Left lobe of liver (tissue), 2 donors: ENCODE measurements at regions not wholly inside any gene's neighbourhood (a gene's known extent, or its start where the extent isn't known, plus 50 kb on each side); places are given as distances from the start of the nearest gene placed in this dataset.
A peak's percentile ranks its signal among the peaks of the same experiment; 100 is the strongest.

Experiments
- ATAC-seq: fragments of 200-7000 bp; cut with Tn5 transposase; one replicate; pipeline ENCODE4 v1.9.1; 2020; ENCODE audit warnings: mild to moderate bottlenecking, moderate library complexity
- DNase-seq: peaks from one replicate; pipeline ENCODE4 v3.0.0-alpha.2; 2020; ENCODE audit warnings: low spot score
- donor health status: DM: no; HTN: no; CAD: no; lungs with moderate emphysema.
- donor health status: DM: no; HTN: yes; CAD: no.

DNA sequence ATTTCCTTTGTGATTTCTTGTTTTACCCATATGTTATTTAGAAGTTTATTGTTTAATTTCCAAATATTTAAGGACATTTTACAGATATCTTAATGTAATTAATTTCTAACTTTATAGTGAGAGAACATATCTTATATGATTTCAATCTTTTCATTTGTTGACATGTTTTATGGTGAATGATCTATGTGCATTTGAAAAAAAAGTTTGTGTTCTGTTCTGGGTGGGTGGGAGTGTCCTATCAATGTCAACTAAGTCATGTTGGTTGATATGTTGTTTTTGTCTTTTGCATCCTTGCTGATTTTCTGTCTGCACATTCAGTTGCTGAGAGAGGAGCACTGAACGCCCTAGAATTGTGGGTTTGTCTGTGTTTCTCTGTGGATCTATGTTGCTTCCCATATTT is 50.3 kb upstream of the CBFA2T3 start:
- DNase-seq (no peak), ATAC-seq (no peak)

DNA sequence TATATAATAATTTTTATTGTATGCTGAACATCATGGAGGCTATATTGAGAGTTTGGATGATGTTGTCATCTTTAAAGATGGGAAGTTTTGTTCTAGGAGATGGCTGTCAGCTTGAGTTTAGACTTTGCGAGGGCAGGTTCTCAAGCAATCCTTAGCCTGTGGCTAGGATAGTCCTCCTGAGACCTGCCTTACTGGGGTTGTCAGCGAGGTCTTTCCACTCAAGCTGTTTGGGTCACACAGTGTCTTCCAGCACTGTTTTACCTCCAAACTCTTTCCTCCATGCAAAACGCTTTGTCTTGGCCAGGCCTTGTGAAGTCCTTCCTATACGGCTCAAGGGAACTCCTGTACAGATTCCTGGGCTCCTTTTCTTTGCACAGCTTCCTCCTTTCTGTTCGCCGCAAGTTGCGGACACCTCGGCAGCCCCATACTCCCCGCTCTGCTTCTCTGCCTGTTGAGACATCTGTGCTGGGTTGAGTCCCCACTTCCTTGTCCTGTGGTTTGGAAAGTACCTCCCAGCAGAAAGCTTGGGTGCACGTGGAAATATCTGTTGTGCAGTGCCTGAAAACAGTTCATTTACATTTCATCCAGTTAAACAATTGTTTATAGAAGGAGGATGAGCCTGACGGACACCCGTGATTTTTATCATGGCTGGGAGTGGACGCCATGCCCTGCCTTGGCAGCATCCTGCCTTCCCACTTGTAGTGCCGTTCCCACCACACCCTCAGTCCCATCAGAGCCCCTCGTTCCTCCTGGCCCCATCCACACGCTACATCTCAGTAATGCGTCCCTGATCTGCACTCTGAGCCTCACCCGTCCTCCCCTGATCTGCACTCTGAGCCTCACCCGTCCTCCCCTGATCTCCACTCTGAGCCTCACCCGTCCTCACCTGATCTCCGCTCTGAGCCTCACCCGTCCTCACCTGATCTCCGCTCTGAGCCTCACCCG is 55.0 kb upstream of the CBFA2T3 start:
- DNase-seq (no peak), ATAC-seq (peak; percentile 33)

DNA sequence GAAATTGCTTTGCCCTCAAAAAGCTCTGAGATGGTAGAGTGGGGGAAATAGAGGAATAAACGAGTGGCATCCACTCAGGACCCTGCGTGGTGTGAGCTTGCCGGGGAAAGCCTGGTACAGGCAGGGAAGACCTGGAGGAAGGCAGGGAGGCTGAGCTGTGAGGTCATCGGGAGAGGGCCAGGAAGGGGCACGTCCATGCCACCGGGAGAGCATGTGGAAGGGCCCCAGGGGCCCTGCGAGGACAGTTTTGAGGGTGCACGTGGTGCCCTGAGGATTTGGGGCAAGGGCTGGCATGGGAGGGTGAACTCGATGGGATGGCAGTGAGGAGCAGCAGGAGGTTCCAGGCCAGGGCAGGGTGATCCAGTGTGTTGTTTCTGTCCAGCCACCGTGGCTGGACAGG is 56.3 kb upstream of the CBFA2T3 start:
- no peak for DNase-seq
- no peak for ATAC-seq

DNA sequence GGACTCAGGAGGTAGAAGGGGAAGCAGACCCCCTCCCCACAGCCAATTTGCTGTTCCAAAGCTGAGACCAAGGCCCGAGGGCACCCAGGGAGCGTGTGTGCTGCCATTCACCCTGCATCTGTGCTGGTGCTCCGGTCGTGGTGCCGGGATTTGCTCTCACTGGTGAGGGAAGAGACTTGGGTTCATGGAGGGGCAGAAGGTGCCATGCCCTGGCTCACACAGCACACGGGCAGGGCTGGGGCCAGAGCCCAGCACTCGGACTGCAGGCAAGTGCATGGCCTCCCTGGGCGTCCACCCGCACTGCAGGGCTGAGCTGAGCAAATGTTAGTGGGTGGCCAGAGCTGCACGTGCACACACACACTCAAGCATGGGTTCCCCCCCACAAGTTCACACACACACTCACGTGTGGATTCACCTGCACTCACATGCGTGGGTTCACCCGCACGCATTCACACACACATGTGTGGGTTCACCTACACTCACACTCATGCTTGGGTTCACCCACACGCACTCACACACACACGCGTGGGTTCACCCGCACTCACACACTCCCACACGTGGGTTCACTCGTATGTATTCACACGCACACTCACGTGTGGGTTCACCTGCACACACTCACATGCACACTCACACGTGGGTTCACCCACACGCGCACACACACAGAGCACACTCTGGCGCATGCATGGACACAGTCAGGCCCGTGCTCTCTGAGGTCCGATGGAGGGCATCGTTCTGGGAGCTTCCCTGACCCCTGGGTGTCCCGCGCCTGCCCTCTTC is 57.0 kb upstream of the CBFA2T3 start:
- no peak for DNase-seq
- ATAC-seq = no peak

DNA sequence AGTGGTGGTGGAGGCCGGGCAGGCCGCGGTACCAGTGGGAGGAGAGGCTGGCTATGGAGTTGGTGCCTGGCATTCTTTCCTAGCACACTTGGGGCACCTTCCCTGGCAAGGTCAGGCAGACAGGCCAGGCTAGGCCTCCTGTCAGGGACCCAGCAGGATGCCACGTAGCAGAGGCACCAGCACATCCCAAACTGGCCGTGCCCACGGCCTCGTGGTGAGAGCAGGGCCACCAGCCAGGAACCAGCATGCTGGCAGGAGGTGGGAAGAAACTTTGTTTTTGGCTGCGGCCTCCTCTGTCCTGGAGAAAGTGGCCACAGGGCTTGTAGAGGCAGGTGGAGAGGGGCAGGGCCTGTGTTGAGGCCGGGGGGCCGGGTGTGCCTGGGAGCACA is 57.6 kb upstream of the CBFA2T3 start:
- no peak for DNase-seq
- no peak for ATAC-seq

DNA sequence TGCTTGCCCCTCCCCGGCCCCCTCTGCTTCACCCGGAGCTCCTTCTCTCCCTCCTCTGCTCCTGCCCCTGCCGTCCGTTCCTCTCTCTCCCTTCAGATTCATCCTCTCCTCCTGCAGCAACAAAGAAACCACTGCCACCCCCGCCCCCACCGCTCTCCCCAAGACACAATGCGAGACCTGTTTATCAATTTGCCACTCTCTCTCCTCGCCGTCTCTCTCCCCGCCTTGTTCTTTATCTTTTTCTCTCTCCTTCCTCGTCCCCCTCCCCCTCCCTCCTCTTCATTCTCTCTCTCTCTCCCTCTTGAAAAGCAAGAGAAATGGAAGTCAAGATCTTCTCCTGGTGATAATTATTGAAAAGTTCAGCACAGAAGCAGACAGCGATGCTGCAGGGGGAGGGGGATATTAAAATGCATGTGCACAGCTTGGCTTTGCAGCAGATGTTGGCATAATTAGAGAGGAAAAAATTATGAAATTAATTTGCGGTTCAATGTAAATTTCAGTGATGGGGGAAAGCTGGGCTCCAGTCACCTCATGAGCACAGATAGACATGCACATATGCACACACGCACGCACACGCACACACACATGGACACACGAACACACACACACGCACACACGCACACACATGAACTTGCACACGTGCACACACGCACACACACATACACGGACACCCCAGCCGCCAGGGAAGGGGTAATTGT is 58.1 kb upstream of the CBFA2T3 start:
- ATAC-seq = no peak
- no peak for DNase-seq

DNA sequence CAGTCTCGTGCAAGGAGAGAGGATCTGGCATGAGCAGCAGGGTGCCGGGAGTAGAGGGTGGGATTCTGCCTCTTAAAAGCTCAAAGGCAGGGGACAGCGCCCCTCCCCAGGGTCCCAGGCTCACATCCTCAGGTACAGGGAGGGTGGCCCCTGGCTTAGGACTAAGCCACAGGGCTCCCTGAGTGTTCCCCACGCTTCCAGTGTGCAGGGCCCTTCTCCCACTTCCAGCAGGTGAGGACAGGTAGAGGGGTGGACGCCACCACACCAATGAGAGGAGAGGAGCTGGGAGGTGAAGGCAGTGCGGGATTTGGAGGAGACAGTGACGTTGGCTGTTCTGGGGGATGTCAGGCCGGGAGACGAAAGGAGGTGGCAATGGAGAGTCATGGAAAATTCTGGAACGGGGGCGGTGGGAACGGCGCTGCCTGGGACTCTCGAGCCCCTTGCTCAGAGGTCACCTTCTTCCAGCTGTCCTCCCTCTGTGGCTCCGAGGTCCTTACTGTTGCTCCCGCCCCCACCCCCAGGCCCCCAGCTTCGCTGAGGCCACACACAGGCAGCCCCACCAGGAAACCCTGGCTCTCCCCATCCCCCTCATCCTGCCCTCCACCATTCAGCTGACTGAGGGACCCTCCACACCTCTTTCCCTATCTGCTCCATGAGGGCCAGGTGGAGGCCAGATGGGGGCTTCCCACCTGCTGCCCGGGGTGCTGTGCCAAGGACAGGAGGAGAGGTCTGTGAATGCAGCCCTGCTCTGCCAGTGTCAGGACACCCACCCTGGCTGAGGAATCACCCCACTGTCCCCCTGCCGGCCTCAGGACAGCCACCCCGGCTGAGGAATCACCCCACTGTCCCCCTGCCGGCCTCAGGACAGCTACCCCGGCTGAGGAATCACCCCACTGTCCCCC is 57.7 kb upstream of the ACSF3 start:
- DNase-seq (no peak), ATAC-seq (no peak)

DNA sequence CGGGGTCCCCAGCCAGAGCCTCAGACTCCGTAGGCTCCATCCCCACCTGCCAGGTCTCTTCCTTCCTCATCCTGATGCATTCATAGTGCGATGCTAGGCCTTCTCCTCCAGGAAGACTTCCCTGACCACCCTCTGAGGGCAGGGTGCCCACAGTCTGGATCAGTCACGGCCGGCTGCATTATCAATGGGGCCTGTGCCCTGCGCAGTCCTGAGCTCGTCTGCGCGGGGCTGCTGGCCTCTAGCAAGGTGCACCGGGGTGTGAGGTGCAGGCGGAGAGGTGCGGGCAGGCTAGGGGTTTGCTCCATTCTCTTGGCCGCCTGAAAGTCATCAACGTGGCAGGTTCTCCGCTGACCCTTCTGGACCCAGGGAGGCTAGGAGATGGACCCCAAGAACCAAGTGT is 56.9 kb upstream of the ACSF3 start:
- ATAC-seq (no peak), DNase-seq (no peak)

DNA sequence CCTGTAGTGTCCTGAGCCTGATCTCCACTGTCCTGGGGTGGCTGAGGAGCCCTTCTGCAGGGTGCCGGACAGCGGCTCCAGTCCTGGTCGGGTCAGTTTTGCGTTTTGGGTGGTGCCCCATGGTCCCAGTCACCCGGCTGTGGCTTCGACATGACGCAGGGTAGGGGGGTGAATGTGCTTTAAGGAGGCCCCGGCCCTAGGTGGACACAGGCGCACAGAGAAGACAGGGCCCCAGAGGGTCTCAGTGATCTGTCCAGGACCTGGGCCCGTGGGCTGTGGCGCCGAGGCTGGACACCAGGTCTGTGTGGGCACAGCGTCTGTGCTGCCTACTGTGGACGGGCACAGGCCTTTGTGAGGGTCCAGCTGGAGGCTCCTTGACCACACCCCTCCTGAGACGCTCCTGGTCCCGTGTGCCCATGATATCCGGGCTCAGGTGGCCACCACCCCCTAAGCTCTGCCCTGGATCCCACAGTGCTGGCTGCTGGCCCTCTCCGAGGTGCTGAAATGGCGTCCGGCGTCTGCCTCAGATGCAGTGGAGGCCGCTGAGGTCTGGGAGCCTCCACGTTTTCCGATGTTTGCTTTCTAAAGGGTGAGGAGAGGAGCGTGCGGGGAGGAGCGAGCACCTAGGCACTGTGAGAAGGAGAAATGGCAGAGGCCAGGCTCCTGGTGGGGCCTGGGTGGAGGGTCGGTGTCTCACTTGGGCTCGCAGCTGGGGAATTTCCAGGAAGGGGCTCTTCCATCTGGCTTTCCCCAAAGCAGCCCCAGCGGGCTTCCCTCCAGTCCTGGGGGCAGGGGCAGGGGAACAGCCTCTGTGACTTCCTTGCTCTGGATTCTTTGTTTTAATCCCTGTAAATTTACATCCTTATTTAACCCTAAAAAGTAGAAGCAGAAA is 56.1 kb upstream of the ACSF3 start:
- ATAC-seq (peak; percentile 48), DNase-seq (no peak)

DNA sequence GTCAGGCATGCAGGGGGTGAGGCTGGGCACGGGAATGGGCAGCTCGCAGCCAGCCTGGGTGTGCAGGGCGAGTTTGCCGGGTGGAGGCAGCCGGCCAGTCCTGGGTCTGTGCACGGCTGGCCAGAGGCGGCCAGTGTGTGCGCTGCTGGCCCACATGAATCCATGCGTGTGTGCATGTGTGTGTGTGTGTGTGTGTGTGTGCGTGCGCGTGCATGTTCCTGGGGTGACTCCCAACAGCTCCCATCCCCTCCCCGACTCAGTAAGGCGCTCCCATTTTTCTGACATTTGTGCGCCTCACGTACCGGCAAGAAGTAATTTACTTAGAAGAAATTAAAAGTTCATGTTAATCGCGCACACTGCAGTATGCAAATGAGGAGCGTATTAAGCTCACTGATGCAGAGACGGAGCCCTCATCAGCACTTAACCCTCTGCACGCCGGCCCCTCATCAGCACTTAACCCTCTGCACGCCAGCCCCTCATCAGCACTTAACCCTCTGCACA is 55.4 kb upstream of the ACSF3 start:
- DNase-seq (no peak), ATAC-seq (no peak)

DNA sequence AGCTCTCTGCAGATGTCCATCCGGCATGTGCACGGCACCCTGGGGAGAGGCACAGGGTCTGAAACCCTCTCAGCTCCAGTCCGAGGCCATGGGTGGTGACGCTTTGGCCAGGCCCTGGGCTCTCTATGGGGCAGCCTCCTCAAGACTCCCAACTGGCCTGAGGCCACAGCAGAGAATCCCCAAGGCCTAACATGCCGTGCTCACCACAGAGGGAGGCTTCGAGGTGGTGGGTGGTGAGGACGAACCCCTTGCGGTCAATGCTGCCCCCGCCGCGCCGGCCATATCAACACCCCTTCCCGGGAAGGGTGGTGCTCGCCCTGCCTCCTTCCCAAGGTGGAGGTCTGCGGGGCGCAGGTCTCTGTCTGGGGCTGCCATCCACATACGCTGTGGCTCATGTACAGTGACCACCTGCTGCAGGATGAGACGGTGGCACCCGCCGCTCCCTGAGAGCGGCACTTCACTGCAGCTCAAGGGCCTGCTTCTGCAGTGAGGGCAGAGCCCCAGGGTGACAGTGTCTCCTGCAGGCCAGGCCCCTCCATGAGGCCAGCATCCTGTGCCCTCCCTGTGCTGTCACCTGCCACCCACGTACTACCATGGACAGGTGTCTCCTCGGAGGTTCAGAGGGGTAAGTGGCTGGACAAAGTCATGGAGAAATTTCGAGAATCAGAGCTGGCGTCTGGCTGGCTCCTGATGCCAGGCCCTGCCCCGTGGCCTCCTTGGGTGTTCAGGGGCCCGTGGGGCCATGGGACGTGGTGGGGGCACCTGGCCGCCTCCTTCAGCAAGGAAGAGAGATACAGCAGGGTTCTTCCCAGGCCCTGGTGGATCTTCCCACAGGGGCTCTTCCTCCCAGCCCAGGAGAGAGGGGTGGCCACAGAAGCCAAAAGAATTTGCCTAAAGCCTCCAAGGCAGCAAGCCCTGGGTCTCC is 54.6 kb upstream of the ACSF3 start:
- no peak for DNase-seq

DNA sequence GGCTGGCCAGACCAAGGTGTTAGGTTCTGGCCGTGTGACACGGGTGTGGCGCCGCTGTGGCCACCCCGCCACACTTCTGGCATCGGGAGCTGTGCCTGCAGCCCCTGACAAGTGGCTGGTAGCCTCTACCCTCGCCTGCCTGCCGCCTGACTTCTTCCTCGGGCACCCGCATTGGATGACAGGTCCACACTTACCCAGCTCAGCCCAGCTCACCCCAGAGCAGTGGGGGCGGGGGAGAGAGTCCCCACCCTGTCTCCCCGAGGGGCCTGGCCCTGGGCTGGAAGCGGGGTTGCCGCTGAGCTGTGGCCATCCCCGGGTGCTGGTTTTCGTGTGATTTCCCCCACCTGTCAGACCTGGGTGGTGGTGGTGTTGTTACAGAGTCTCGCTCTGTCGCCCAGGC is 53.9 kb upstream of the ACSF3 start:
- ATAC-seq (no peak), DNase-seq (no peak)

More for the DNA sequence above, 54.6 kb upstream of the ACSF3 start:
- ATAC-seq = no peak

DNA sequence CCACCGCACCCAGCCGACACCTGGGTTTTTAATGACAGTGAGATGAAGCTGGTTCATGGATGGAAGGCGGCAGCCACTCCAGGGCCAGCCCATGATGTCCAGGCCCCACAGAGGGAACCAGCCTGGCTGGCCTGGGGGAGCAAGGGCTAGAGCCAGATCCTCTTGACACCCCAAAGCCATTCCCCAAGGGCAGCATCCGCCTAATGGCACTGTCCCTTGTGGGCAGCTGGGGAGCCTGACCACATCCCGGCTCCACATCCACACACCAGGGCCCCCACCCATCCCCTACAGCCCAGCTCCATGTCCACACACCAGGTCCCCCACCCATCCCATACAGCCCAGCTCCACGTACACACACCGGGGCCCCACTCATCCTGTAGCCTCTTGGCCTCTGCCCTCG is 53.3 kb upstream of the ACSF3 start:
- ATAC-seq (no peak), DNase-seq (no peak)

DNA sequence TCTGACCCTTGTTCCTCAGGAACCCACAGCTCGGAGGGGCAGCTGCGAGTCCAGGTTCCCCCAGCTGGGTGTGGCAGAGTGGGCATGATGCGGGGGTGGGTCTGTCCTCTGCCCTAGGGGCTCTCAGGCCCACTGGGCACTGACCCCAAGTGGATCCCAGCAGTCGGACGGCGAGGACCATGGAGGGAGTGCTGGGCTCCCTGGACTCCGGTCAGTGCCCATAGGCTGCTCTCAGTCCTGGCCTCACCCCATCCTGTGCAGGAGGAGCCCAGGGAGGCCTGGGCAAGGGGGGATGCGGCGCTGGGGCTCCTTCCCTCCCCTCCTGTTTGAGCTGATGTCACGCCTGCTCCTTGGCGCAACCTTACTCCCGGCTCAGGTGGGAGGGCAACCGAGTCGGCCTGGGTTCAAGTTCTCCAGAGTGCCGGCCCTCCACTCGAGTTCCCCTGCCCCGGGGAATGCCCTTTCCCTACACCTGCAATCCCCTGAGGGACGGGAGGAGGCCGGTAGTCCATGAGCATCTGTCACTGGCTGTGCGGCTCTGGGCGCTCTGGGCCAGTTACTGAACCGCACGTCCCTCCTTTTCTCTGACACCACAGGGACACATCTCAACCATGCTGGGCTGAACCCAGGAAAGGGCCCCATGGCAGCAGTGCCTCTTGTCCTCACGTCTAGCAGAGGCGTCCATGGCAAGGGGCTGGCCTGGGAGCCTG is 52.6 kb upstream of the ACSF3 start:
- no peak for DNase-seq
- ATAC-seq = no peak

DNA sequence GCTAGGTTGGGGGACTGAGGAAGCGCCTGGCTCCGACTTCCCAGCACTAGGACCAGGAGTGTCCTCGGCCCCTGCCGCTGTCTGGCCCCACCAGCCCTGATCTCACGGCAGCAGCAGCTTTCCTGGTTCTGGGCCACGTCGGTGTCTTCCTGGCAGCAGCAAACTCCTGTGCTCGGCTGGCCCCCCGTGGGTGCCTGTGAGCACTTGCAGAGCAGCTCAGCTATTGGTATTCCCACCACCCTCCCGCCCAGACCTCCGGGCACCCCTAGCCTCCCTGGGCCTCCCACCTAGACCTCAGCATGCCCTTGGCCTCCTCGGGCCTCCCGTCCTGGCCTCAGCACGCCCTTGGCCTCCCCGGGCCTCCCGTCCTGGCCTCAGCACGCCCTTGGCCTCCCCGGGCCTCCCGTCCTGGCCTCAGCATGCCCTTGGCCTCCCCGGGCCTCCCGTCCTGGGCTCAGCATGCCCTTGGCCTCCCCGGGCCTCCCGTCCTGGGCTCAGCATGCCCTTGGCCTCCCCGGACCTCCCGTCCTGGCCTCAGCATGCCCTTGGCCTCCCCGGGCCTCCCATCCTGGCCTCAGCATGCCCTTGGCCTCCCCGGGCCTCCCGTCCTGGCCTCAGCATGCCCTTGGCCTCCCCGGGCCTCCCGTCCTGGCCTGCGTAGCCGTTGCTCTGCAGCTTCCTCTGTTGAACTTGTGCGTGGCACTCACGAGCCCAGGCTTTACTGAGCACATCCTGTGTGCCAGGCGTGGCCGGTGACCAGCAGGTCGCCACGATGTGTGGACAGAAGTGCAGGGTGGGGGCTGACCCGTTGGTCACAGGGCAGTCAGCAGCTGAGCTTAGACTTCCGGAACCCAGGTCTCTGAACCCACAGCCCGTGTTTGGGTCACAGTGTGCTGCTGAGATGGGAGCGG is 51.8 kb upstream of the ACSF3 start:
- DNase-seq (no peak), ATAC-seq (no peak)

DNA sequence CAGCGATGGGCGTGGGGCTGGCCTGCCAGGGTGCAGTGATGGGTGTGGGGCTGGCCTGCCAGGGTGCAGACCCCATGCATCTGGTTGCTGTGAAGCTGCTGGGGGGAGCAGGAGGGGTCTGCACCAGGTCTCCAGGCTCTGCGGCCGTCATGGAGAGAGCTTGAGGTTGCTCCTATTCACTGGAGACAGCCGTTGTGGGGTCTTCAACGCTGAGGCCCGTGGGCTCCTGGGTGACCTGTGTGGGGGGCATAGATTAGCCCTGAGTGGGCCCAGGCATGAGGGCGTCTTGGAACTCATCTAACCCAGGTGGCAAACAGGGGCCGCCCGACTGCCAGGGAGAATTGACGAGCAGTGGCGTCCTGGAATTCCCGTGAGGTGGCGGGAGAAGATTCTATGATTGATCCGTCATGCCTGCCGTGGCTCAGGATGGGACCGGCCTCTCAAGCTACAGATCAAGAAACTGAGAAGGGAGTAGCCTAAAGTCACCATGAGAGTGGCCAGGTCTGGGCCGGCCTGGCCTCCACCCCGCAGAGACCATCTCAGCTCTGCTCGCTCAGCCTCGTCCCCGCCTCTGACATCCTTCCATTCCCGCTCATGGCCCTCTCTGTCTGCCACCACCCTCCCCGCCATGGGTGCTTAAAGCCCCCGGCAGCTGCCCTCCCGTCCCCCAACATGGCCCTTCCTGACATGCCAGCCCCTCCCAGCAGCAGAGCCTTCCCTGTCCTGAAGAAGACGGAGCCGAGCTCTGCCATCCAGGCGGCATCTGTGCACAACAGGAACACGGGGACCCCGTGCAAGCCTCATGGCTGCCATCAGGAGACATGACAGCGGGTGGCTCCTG is 50.7 kb upstream of the ACSF3 start:
- DNase-seq = no peak
- ATAC-seq = no peak
